ENCODE measurements at regions not wholly inside any gene's neighbourhood (a gene's known extent, or its start where the extent isn't known, plus 50 kb on each side); places are given as distances from the start of the nearest gene placed in this dataset.

GRCh38 chr3:168249550-168250414 is 154.1 kb upstream of the GOLIM4 start (continued):
- TF ChIP-seq ZSCAN31 (CRISPR knock-in tag; IDR thresholded peaks at IDR 0.05; ENCODE audit: low read depth) (no peak; the same call in 1 of the 2 replicates), MXD4 (CRISPR knock-in tag; IDR thresholded peaks at IDR 0.05) (0 out of 2 replicates have a peak, but pooled peaks have one; percentile 24), ZFP90 (CRISPR knock-in tag; IDR thresholded peaks at IDR 0.05; ENCODE audit: borderline replicate concordance) (0 out of 2 replicates have a peak, but pooled peaks have one; percentile 49), HNF1B (CRISPR knock-in tag; IDR thresholded peaks at IDR 0.05) (0 out of 2 replicates have a peak, but pooled peaks have one; percentile 37), TFDP2 (CRISPR knock-in tag; IDR thresholded peaks at IDR 0.05) (peak; percentile 64), ATF3 (CRISPR knock-in tag; IDR thresholded peaks at IDR 0.05) (no peak), MTA1 (CRISPR knock-in tag; IDR thresholded peaks at IDR 0.05; ENCODE audit: borderline replicate concordance) (peak; percentile 73; the same call in 1 of the 2 replicates), ZBTB37 (CRISPR knock-in tag; IDR thresholded peaks at IDR 0.05) (no peak), ZNF549 (CRISPR knock-in tag; IDR thresholded peaks at IDR 0.05) (no peak), MYNN (CRISPR knock-in tag; IDR thresholded peaks at IDR 0.05; ENCODE audit: low read depth) (no peak), UBTF (CRISPR knock-in tag; IDR thresholded peaks at IDR 0.05) (peak; percentile 99), AKNA (CRISPR knock-in tag; IDR thresholded peaks at IDR 0.05; ENCODE audit: borderline replicate concordance) (0 out of 2 replicates have a peak, but pooled peaks have one; percentile 30)
